ENCODE measurements at regions not wholly inside any gene's neighbourhood (a gene's known extent, or its start where the extent isn't known, plus 50 kb on each side); places are given as distances from the start of the nearest gene placed in this dataset.
"Not testable (repeated sequence)": the region's sequence is repeated elsewhere in the genome, so short reads cannot be mapped to it uniquely, and the experiment has no call there.

DNA sequence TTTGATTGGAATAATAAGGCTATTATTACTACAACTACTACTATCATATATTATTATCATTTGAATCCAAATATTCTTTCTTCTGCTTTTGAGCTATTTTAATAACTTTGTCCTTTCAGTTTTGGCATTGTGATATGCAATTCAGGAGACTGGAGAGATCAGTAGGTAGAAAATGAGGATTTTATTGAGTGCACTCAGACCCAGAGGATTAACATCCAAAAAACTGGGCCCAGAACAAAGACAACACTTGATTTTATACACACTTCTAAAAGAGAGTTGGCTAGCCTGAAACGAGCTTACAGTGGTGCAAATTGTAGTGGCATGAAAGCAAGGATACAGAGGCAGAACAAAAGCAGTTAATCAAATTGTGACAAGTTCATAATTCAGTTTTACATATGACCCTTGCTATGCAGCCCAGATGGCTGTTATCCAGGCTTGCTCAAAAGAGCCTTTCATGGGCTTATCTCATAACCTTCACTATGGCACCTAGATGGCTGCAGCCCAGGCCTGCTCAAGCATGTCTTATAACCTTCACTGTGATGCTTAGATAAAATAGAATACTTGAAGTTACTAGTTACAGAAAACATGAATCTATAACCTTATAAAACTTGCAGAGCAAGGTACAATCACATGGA is 796.3 kb upstream of the RAG2 start:
- DNase-seq = no peak

DNA sequence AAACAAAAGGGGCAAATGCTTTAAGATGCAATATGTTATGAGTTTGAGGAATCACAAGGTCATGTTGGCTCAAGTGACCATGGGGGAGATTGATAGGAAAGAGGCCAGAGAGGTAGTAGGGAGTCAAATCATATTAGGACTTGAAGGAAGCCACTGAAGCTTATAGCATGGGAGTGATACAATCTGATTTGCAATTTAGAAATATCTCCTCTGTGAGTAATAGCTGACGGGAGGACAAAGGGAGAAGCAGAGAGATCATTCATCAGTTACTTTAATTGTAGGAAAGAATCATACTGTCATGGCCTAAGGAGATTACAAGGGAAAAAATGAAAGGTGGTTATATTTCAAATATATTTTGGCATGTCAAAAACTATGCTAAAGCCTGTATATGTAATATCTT is 793.6 kb upstream of the RAG2 start:
- no peak for DNase-seq

GRCh38 chr11:37390576-37391083 is 792.6 kb upstream of the RAG2 start:
- DNase-seq = no peak

DNA sequence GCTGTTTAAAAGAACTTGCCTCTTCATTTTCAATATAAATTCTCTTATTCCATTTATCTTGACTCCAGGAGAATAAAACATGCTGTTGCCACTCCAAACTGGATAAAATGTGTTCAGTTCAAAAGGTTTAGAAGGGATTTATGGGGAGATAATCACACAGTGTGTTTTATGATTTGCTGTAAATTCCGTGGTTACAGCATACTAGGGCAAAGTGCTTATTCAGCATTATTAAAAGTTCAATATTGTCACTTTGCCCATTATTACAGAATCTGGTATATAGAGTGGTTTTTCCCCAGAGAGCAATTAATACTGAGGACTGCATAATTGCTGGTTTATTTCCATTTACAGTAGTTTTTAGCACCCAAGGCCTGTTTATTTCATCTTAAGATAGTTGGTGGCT is 780.9 kb upstream of the RAG2 start:
- DNase-seq = no peak

GRCh38 chr11:37372667-37373066 is 774.6 kb upstream of the RAG2 start:
- no peak for DNase-seq

- DNase-seq = no peak
Observed at GRCh38 chr11:37371346-37371970, 773.4 kb upstream of the RAG2 start.

GRCh38 chr11:37370817-37371216 is 772.8 kb upstream of the RAG2 start:
- DNase-seq = no peak

GRCh38 chr11:37364246-37364839 is 766.3 kb upstream of the RAG2 start:
- no peak for DNase-seq

DNA sequence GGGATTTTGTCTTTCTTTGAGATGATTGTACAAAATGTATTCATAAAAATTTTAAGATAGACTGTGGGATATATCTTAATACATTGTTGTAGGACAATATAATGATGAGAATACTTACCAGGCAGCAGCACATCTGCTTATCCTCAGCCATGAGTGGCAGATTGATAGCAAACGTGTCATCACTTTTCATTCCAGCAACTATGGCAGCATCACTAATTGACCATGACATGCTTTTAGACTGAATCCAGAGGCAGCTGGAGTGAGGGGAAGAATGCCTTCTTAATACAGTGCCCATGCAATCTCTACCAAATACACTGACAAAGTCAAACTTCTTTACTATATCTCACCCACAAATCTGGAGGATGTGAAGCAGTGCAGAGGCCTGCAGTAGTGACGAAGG is 755.2 kb upstream of the RAG2 start:
- no peak for DNase-seq

GRCh38 chr11:37352485-37352884 is 754.4 kb upstream of the RAG2 start:
- no peak for DNase-seq

GRCh38 chr11:37343290-37343689 is 745.3 kb upstream of the RAG2 start:
- DNase-seq = no peak

- no peak for DNase-seq
Observed at GRCh38 chr11:37336401-37336800, 738.4 kb upstream of the RAG2 start.

DNA sequence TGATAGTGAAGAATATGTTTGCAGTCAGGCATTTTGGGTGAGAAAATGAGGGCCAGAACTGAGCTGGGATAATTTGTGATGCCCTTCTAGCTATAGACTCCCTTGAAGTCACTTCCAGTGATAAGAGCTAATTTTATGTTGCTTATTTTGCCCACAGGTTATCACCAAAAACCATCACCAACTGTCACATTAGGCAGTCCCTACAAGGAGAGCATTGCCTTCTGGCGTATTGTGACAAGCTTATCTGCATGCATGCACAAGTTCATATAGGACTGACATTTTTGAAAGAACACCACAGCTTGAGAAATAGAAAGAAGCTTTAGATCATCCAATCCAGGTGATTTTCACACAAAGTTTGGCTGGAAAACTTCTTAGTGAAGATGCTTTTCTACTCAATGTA is 735.3 kb upstream of the RAG2 start:
- no peak for DNase-seq

- no peak for DNase-seq
Observed at GRCh38 chr11:37323843-37324242, 725.8 kb upstream of the RAG2 start.

GRCh38 chr11:37322333-37323194 is 724.5 kb upstream of the RAG2 start:
- DNase-seq = no peak

- peak; percentile 39 for DNase-seq
Observed at GRCh38 chr11:37320921-37321320, 722.9 kb upstream of the RAG2 start.

DNA sequence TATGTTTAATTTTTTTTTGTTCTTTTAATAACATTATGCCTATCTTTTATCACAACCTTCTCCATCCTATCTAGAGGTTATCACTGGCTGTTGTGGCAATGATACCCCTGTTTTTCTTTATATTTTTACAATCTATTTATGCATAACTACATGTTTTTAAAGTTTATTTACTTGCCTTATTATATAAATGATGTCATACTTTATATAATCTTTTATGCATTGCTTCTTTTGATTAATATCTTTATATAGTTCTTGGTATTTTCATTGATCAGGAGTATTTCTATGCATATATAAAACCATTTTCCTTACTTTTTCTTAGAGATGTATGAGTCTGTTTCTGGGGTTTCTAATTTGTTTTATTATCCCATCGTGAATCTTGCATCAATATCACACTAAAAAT is 719.8 kb upstream of the RAG2 start:
- DNase-seq = no peak

GRCh38 chr11:37313266-37313665 is 715.2 kb upstream of the RAG2 start:
- no peak for DNase-seq

DNA sequence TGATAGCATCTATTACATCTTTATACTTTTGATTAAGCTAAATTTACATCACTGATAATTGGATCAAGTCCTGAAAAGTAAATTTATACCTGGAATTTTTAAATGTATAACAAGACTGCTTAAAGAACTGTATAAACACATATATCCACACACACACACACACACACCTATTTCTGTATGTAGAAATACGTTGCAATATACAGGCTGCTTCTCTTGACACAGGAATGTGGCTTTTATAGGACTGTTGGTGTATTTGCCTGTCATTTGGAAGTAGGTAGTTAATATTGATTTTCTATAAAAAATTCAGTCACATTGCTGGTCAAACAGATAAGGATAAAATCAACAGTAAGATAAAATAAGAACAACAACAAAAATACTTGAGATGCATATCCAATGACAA is 708.5 kb upstream of the RAG2 start:
- DNase-seq = no peak

DNA sequence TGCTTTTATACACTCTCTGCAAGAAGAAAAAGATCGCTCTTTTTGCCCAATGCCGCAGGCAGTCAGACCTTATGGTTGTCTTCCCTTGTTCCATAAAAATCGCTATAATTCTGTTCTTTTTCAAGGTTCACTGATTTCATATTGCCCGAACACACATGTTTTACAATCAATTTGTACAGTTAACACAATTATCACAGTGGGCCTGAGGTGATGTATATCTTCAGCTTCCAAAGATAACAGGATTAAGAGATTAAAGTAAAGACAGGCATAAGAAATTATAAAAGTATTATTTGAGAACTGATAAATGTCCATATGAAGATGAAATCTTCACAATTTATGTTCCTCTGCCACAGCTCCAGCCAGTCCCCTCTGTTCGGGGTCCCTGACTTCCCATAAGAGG is 703.4 kb upstream of the RAG2 start:
- DNase-seq = not testable (repeated sequence)

GRCh38 chr11:37298173-37298572 is 700.1 kb upstream of the RAG2 start:
- DNase-seq = no peak

DNA sequence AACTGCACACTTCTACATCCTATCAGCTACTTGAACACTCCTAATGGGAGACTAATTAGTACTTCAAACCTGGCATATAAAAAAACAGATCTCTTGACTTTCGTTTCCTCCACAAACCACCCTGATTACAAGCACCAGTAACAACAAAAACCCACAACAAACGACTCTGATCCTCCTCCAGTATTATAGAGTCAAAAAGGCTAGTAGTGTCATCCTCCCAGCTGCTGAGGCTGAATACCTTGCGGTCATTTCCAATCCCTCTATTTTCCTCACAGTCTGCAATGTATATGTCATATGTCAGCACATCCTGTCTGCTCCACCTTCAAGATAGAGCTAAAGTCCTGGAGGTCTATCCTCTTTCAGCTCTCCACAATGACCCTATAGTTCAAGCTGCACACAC is 688.9 kb upstream of the RAG2 start:
- DNase-seq = no peak

DNA sequence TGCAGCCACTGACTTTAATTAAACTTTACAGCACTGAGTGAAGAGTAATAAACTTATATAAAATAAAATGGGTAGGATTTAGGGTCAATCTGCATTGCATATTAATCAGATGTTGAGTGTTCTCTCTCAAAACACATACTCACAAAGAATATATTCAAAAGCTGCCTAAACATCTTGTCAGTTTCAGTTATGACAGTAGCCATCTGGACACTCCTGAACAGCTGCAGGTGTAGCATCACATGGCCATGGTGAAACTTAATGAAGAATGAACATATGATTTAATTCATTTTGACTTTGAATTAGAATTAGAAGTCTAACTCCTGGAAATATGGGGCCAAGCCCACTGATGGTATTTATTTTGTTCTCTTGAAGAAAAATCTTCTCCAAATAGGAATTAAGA is 684.3 kb upstream of the RAG2 start:
- no peak for DNase-seq

Measured in fibroblast of skin of back (primary cell).